ENCODE measurements at regions not wholly inside any gene's neighbourhood (a gene's known extent, or its start where the extent isn't known, plus 50 kb on each side); places are given as distances from the start of the nearest gene placed in this dataset.
A peak's percentile ranks its signal among the peaks of the same experiment; 100 is the strongest.

DNA sequence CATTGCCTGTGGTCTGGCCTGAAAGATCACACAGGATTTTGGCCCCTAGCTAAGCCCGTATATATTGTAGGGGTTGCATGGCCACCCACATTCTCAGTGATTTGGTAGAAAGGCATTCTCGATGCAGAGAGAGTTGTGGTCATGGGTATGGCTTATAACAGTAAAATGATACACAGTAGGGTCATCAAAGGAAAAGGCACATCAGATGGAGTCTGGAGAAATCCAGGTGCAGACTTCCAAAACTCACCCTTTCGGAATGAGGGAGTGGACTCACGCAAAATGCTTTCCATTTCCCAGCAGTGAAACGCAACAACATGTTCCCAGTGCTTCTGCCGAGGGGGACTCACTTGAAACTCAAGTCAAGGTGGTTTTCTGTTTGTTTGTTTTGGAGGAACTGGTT lies 802.5 kb upstream of the SLITRK1 start:
- peak; percentile 18 for DNase-seq

DNA sequence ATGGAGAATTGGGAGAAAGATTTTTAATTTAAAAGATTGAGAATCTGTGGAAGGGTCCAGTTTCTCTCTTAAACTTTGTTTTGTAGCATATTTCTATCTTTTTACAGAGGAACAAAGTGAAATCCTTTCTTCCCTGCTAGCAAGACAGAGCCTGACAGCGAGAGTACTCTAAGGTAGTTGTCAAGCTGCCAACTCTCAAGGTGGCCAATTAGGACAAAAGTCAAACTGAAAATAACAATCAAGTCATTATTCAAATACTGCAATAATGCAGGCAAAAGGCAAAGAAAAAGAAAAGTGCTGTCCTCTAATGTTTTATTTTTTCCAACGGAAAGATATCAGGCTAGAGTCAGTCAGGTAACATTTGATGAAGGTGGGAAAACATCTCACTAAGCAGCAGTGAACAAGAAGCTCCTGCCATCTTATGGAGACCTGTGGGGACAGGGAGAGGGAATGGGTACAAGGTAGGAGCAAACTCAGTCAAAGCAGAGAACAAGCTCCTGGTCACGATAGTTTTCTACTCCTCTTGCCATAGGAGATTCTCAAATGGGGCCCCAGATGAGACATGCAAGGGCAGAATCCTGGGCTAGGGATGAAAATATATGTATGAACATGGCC lies 801.9 kb upstream of the SLITRK1 start:
- no peak for DNase-seq

GRCh38 chr13:84683448-84683847 lies 801.2 kb upstream of the SLITRK1 start:
- DNase-seq = no peak

- no peak for DNase-seq
Measured at GRCh38 chr13:84677836-84678235, 795.6 kb upstream of the SLITRK1 start.

GRCh38 chr13:84672616-84673015 lies 790.3 kb upstream of the SLITRK1 start:
- no peak for DNase-seq

GRCh38 chr13:84670245-84670644 lies 788.0 kb upstream of the SLITRK1 start:
- DNase-seq = no peak

- no peak for DNase-seq
Measured at GRCh38 chr13:84668637-84669036, 786.4 kb upstream of the SLITRK1 start.

- DNase-seq = no peak
Measured at GRCh38 chr13:84662491-84662890, 780.2 kb upstream of the SLITRK1 start.

GRCh38 chr13:84661718-84662117 lies 779.4 kb upstream of the SLITRK1 start:
- peak; percentile 52 for DNase-seq

DNA sequence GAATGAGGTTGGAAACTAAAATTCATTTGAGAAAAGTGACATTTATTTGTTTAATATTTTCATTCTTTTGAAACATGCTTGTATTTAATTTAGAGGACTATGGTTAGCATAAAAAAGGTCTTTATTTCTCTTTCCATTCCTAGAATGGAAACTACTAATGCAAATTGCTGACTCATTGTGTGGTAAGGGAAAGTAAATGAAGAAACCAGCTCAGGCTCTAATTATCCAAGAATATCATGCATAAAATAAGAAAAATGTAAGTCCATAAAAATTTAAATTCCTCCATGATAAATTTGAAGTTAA lies 777.0 kb upstream of the SLITRK1 start:
- DNase-seq = no peak

DNA sequence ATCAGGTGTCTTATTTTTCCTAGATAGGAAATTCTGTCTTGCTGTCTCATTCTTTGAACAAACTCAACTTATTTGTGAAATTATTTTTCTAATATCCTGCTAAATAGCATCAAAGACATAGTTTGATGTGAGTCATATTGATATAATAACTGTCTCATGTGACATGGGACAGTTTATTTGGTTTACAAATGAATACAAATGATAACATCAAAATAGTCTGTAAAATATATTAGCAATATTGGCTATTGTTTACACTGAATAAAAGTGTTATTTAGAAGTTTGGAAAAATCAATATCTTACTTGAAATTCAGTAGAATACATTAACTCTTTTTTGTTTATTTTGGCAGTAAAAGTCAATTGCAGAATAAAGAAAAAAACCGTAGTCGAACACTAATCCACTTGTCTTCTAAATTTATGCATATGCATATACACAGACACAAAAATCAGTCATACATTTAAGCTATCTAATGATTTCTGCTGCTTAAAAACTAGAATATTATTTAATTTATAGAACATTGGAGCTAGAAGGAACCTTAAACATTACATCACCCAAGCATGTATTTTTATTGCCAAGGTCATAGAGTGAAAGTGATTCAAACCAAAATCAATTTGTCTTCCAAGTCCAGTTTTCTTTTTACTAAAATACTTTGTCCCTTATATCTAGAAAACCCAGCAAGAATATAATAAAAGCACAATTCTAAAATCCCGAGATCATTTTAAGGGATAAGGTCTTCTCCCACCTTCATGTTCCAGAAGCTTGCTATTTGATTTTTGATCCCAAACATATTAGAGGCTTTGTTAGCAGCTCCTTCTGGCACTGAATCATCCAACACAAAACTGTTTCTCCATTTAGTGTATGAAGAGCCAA lies 776.5 kb upstream of the SLITRK1 start:
- no peak for DNase-seq

- peak; percentile 71 for DNase-seq
Measured at GRCh38 chr13:84655677-84656076, 773.4 kb upstream of the SLITRK1 start.

DNA sequence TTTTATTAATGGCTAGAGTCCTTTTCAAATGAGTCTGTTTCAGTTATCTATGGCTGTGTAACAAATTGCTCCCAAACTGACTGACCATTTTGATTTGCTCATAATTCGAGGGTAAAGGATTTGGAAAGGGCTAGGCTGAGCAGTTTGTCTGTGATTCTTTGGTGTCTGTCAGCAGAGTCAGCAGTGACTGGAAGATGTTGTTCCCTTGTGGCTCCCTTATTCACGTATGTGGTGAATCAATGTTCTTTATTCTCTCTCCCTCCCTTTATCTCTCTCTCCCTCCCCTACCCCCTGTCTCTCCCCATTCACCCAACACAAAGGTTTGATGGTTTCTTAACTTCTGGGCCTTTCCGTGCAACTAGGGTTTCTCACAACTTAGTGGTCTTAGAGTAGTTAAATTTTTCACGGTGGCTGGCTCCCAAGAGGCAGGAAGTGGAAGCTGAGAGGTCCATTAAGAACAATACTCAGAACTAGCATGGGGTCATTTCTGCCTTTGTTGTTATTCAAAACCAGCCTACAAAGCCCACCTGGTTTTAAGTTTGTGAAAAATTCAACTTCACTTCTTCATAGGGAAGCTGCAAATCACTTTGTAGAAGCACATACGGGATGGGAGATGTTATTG lies 772.5 kb upstream of the SLITRK1 start:
- no peak for DNase-seq

- DNase-seq = no peak
Measured at GRCh38 chr13:84653915-84654534, 771.8 kb upstream of the SLITRK1 start.

GRCh38 chr13:84651705-84652104 lies 769.4 kb upstream of the SLITRK1 start:
- no peak for DNase-seq

DNA sequence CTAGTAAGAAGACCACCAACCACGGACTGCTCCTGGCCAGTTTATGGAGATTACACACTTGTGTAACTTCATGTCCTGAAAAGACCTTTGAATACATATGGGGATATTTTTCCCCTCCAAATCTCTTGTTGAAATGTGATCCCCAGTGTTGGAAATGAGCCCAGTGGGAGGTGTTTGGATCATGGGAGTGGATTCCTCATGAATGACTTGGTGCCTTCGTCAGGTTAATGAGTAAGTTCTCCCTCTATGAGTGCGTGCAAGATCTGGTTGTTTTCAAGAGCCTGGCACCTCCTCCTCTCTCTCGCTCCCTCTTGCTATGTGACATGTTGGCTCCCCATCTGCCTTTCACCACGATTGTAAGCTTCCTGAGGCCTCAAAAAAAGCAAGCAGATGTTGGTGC lies 769.0 kb upstream of the SLITRK1 start:
- DNase-seq = peak; percentile 70

DNA sequence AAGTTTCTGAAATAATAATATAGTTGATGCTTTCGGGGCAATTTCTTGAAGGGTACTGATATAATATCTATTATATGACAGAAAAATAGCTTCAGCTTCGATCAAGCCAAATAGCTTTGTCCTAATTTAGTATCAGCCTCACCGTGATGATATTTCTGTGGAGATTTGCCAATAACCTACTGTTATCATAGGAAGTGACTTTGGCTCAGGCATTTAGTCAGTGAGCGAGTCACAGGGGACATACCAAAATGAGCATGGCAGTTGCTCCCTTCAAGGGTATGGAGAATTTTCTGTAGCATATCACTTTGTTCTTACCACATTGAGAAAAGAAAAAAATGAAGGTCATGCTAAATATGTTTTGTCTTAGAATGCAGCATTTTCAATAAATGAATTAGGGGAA lies 767.6 kb upstream of the SLITRK1 start:
- peak; percentile 73 for DNase-seq

DNA sequence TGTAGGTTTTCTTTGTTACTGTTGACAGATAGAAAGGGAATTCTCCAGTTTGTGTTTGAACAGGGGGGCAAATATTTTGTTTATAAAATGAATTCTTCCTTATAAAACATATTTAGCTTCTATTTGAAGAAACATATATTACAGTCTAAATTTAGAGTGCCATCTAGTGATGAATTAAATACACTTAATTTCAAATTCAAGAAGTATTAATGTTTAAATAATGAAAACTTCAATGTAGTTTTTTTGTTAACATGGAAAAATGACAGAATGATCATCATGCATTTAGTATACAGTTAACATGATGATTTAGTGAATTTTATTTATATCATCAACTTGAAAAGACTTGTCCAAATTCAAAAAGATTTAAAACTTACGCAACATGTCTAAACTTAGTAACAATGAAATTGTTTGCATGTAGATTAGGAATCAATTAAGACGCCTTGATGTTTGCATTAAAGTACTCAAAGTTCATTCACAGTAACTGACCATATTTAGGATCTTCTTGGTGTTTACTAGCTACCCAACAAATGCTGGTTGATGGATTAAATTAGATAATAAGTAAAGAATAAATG lies 765.9 kb upstream of the SLITRK1 start:
- no peak for DNase-seq

DNA sequence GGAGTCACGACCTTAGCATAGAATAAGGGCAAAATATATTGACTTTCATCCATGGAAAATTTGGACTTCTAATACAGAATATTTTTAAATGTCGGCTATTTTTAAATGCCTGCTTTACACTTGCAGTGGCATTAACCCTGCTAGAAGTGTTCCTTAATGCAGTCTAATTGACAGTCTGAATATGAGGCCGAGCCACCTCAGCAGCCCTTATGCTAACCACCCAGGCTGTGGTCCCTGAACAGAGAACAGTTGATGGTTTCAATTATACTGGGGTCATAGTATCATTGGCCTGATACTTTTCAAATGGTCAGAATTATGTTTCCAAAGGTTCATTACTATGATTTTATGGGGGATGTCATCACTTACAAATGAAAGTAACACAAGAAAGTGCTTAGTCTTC lies 764.7 kb upstream of the SLITRK1 start:
- DNase-seq = no peak

DNA sequence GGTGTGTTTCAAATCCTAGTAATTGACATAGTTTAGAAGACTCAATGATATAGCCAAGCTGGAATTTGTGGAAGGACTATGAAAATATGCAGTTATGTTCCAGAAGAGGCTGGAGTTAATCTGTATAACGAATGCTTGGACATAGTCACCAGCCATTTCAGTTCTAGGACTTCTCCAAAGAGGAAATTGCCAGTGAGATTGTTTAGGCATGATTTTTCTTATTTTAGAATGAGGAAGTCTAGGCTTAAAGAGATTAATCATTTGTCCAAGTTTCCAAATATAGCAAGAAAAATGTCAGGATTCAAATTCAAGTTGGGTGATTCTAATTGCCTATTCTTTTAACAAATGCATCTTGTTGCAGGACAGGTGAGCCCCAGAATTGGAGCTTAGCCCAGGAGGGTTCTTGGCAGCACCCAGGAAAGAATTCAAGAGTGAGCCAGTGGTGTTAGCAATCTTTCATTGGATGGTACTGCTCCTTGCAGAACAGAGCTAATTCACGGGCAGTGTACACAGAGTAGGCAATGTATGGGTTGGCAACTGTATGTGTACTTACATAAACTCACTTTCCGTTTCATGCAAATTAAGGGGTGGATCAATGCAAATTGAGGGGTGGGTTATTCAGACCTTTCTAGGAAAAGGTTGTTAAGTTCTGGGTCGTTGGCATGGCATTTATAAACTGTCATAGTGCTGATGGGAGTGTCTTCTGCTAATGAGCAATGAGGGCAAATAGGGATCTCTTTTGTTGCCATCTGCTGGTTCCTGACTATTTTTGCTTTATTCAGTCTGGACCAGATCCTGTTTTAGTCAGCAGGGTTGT lies 763.1 kb upstream of the SLITRK1 start:
- DNase-seq = peak; percentile 68

DNA sequence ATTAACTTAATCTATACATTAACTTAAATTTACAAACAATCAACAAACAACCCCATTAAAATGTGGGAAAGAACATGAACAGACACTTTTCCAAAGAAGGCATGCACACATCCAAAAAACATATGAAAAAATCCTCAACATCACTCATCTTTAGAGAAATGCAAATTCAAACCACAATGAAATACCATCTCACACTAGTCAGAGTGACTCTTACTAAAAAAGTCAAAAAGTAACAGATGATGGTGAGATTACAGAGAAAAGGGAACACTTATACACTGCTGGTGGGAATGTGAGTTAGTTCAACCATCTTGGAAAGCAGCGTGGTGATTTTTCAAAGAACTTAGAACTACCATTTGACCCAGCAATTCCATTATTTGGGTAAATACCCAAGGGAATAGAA lies 759.2 kb upstream of the SLITRK1 start:
- DNase-seq = peak; percentile 63

DNA sequence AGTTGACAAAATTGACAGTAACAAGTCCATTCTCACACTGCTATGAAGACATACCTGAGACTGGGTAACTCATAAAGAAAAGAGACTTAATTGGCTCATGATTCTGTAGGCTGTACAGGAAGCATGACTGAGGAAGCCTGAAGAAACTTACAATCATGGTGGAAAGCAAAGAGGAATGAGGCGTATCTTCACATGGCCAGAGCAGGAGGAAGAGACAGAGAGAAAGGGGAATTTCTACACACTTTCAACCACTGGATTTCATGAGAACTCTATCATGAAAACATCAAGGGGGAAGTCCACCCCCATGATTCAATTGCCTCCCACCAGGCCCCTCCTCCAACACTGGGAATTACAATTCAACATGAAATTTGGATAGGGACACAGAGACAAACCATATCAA lies 758.4 kb upstream of the SLITRK1 start:
- no peak for DNase-seq

GRCh38 chr13:84630476-84630875 lies 748.2 kb upstream of the SLITRK1 start:
- DNase-seq = no peak
